ENCODE measurements at regions not wholly inside any gene's neighbourhood (a gene's known extent, or its start where the extent isn't known, plus 50 kb on each side); places are given as distances from the start of the nearest gene placed in this dataset.

DNA sequence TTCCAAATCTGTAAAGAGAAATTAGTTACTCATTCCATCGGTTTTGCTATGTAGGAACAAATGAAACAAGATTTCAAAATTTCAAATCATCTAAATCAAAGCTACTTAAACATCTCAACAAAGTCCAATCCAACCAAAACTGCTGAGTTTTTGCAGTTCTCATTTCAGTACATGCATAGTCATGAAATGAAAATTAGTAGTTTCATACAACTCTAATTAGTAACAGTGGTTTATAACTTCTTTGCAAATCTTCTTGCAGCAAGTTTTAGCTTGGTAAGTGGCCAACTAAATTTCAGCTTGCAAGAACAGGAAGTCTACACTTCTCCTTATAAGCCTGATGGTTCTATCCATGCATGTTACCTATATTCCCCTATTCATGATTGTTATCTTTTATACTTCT is 75.6 kb downstream of the SPRY2 start:
- H3K4me3 ChIP-seq: no peak overlapping the region
- H3K9ac ChIP-seq (ENCODE audit: low read depth in 2 of 2, low read length in 2 of 2): no peak overlapping the region
- H3K36me3 ChIP-seq: no peaks in the 10 kb centered on the region
- no peaks in the 10 kb centered on the region for H3K9me3 ChIP-seq
- TF ChIP-seq, protein P1, sequence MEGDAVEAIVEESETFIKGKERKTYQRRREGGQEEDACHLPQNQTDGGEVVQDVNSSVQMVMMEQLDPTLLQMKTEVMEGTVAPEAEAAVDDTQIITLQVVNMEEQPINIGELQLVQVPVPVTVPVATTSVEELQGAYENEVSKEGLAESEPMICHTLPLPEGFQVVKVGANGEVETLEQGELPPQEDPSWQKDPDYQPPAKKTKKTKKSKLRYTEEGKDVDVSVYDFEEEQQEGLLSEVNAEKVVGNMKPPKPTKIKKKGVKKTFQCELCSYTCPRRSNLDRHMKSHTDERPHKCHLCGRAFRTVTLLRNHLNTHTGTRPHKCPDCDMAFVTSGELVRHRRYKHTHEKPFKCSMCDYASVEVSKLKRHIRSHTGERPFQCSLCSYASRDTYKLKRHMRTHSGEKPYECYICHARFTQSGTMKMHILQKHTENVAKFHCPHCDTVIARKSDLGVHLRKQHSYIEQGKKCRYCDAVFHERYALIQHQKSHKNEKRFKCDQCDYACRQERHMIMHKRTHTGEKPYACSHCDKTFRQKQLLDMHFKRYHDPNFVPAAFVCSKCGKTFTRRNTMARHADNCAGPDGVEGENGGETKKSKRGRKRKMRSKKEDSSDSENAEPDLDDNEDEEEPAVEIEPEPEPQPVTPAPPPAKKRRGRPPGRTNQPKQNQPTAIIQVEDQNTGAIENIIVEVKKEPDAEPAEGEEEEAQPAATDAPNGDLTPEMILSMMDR (IDR thresholded peaks at IDR 0.05): no peak
- intact Hi-C loops (cut with DNase I): no loop called here
- DNase-seq: no peak
- H3K27ac ChIP-seq: no peak overlapping the region
- no peaks in the 10 kb centered on the region for H3K27me3 ChIP-seq
- no peaks in the 10 kb centered on the region for H3K4me1 ChIP-seq

DNA sequence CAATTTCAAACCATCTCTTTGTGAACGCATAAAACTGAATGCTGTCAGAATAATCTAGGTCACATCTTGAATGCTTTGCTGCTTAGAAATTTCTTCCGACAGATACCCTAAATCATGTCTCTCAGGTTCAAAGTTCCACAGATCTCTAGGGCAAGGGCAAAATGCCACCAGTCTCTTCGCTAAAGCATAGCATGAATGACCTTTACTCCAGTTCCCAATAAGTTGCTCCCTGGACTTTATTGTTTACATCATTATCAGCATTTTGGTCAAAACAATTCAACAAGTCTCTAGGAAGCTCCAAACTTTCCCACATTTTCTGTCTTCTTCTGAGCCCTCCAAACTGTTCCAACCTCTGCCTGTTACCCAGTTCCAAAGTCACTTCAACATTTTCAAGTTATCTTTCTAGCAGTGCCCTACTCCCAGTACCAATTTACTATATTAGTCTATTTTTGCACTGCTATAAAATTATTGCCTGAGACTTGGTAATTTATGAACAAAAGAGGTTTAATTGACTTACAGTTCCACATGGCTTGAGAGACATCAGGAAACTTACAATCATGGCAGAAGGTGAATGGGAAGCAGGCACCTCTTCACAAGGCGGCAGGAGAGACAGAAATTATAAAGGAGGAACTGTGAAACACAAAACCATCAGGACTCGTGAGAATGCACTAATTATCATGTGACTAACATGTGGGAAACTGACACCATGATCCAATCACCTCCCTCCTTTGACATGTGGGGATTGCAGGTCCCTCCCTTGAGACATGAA is 77.0 kb downstream of the SPRY2 start:
- H3K36me3 ChIP-seq: no peaks in the 10 kb centered on the region
- TF ChIP-seq, protein P1 (IDR thresholded peaks at IDR 0.05): no peak
- H3K9me3 ChIP-seq: no peaks in the 10 kb centered on the region
- no peaks in the 10 kb centered on the region for H3K4me1 ChIP-seq
- H3K9ac ChIP-seq (ENCODE audit: low read depth in 2 of 2, low read length in 2 of 2): no peak overlapping the region
- no peak for DNase-seq
- no peak overlapping the region for H3K27ac ChIP-seq
- no peaks in the 10 kb centered on the region for H3K27me3 ChIP-seq
- H3K4me3 ChIP-seq: no peak overlapping the region
- intact Hi-C loops (cut with DNase I): no loop called here

DNA sequence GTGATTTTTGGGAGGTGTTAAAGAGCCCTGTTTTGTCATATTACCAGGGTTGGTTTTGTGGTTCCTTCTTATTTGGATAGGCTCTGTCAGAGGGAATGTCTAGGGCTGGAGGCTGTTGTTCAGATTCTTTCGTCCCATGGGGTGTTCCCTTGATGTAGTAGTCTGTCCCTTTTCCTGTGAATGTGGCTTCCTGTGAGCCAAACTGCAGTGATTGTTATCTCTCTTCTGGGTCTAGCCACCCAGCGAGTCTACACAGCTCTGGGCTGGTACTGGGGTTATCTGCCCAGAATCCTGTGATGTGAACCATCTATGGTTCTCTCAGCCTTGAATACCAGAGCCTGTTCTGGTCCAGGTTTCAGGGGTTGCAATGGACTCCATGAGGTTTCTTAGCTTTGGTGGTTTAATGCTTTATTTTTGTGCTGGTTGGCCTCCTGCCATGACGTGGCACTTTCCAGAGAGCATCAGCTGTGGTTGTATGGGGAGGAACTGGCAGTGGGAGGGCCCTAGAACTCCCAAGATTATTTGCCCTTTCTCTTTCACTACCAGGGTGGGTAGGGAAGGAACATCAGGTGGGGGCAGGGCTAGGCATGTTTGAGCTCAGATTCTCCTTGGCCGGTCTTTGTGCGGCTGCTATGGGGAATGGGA is 78.8 kb downstream of the SPRY2 start:
- TF ChIP-seq, protein P1 (IDR thresholded peaks at IDR 0.05): no peak
- no peaks in the 10 kb centered on the region for H3K27me3 ChIP-seq
- intact Hi-C loops (cut with DNase I): no loop called here
- H3K27ac ChIP-seq: no peak overlapping the region
- H3K9me3 ChIP-seq: no peaks in the 10 kb centered on the region
- no peak overlapping the region for H3K4me3 ChIP-seq
- H3K9ac ChIP-seq (ENCODE audit: low read depth in 2 of 2, low read length in 2 of 2): no peak overlapping the region
- H3K4me1 ChIP-seq: no peaks in the 10 kb centered on the region
- H3K36me3 ChIP-seq: no peaks in the 10 kb centered on the region
- DNase-seq: no peak

DNA sequence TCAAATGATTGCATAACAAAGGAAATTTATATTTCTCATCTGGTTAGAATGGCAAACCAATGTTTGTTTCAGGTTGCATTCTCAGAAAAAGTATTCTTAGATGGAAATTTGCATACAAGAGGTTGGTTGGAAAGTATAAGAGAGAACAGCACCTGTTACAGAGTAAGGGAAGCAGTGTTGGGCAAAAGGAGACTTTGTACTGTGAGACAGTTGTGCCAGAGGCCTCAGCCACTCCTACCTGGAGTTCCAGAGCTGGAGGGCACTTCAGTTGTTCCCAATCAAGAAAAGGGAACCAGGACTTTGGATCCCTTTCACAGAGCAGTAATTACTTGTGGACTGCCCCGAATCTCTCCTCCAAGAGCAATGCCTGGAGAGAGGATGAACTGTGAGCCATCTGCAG is 81.8 kb downstream of the SPRY2 start:
- peak; percentile 67 for DNase-seq
- intact Hi-C loops (cut with DNase I): loop anchor here (10.0 kb wide), 1 partner anchor 76 kb away; no protein-coding TSS in a partner anchor
- TF ChIP-seq, protein P1 (IDR thresholded peaks at IDR 0.05): no peak

DNA sequence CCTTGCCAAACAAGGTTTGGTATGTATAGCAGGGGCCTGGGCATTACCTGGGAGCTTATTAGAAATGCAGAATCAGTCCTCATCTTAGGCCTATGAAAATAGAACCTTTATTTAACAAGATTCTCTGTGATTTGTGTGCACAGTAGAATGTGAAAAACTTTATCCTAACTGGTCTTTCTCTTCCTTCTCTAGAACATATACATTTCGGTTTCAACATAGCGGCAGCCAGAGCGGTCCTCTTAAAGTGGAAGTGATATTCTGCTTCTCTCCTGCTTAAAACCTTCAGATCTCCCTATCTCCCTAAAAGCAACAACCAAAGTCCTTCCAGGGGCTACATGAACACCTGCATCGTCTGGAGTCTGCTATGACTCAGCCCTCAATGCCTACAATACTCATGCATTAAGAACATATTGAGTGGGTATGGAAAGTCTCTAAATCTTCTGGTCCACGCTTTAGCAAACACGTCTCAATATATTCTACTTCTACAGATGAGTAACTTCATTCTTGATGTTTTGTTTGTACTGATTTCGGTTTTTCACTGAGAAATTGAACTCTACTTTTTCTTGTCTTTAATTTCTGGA is 84.5 kb downstream of the SPRY2 start:
- no peaks in the 10 kb centered on the region for H3K27me3 ChIP-seq
- TF ChIP-seq, protein P1 (IDR thresholded peaks at IDR 0.05): no peak
- H3K27ac ChIP-seq: no peak overlapping the region
- no peaks in the 10 kb centered on the region for H3K36me3 ChIP-seq
- no peaks in the 10 kb centered on the region for H3K4me1 ChIP-seq
- intact Hi-C loops (cut with DNase I): loop anchor here (10.0 kb wide), 1 partner anchor 78 kb away; no protein-coding TSS in a partner anchor
- H3K9me3 ChIP-seq: no peaks in the 10 kb centered on the region
- H3K4me3 ChIP-seq: no peak overlapping the region
- no peak for DNase-seq
- H3K9ac ChIP-seq (ENCODE audit: low read depth in 2 of 2, low read length in 2 of 2): no peak overlapping the region

More for the DNA sequence above, 81.8 kb downstream of the SPRY2 start:
- Histone ChIP-seq H3K4me3 (no peak overlapping the region), H3K36me3 (no peaks in the 10 kb centered on the region), H3K9ac (ENCODE audit: low read depth in 2 of 2, low read length in 2 of 2) (no peak overlapping the region), H3K9me3 (no peaks in the 10 kb centered on the region), H3K27ac (no peak overlapping the region), H3K27me3 (no peaks in the 10 kb centered on the region), H3K4me1 (no peaks in the 10 kb centered on the region)

Data from colonic mucosa (tissue), 4 donors.